Activated T-helper 2 cell treated with anti-CD3 and anti-CD28 coated beads, Interferon-gamma antibody, Interleukin-2, Interleukin-4, amounts not matched to agents 10 μg/mL and 5 μg/mL and 100 μg/mL, durations not matched to agents 14 hours and 24 hours and 36 hours (primary cell): ENCODE measurements at regions not wholly inside any gene's neighbourhood (a gene's known extent, or its start where the extent isn't known, plus 50 kb on each side); places are given as distances from the start of the nearest gene placed in this dataset.

ENCODE experiments used
- DNase-seq: peaks from one replicate; pipeline ENCODE4 v3.0.0; 2021; ENCODE audit warnings: low spot score
- H3K27ac Mint-ChIP-seq: one replicate; pipeline ENCODE4 v1.8.0; 2021; ENCODE audit warnings: mixed read lengths
- H3K27me3 Mint-ChIP-seq: one replicate; pipeline ENCODE4 v1.8.0; 2021; ENCODE audit warnings: low read depth, mixed read lengths
- H3K36me3 Mint-ChIP-seq: one replicate; pipeline ENCODE4 v1.8.0; 2021; ENCODE audit warnings: low read depth, mixed read lengths
- H3K4me1 Mint-ChIP-seq: one replicate; pipeline ENCODE4 v1.8.0; 2021; ENCODE audit warnings: low read depth, mixed read lengths
- H3K4me3 Mint-ChIP-seq: one replicate; pipeline ENCODE4 v1.8.0; 2021; ENCODE audit warnings: low read depth, mild to moderate bottlenecking, moderate library complexity, mixed read lengths
- H3K9me3 Mint-ChIP-seq: one replicate; pipeline ENCODE4 v1.8.0; 2021; ENCODE audit warnings: mixed read lengths
- intact Hi-C: fragments of 100-400 bp; cut with micrococcal nuclease; formaldehyde crosslinking; loops from one replicate; pipeline ENCODE4 v1.15.1; 2023

- intact Hi-C loops, result no loop called here
- no peak for DNase-seq
- H3K9me3 Mint-ChIP-seq, result no peaks in the 10 kb centered on the region
- peaks cover 8% of the 10 kb centered on the region for H3K27me3 Mint-ChIP-seq
- peaks cover 3% of the 10 kb centered on the region for H3K4me1 Mint-ChIP-seq
- no peaks in the 10 kb centered on the region for H3K36me3 Mint-ChIP-seq
- H3K4me3 Mint-ChIP-seq, result no peak overlapping the region
- H3K27ac Mint-ChIP-seq, result no peak overlapping the region
These were observed 311.3 kb upstream of the ZMIZ1 start for GRCh38 chr10:78757344-78757925.

GRCh38 chr10:78758176-78758575 lies 310.6 kb upstream of the ZMIZ1 start:
- Mint-ChIP-seq H3K27ac (no peak overlapping the region), H3K27me3 (peaks cover 8% of the 10 kb centered on the region), H3K9me3 (no peaks in the 10 kb centered on the region), H3K4me1 (peaks cover 3% of the 10 kb centered on the region), H3K36me3 (no peaks in the 10 kb centered on the region), H3K4me3 (no peak overlapping the region)
- intact Hi-C loops, result no loop called here
- no peak for DNase-seq

GRCh38 chr10:78759456-78760120 lies 309.2 kb upstream of the ZMIZ1 start:
- Mint-ChIP-seq H3K4me3 (no peak overlapping the region), H3K27me3 (no peaks in the 10 kb centered on the region), H3K9me3 (no peaks in the 10 kb centered on the region), H3K27ac (no peak overlapping the region), H3K4me1 (peaks cover 13% of the 10 kb centered on the region), H3K36me3 (no peaks in the 10 kb centered on the region)
- intact Hi-C loops, result loop anchor here (5.0 kb wide), 1 partner anchor 213 kb away; no protein-coding TSS in a partner anchor
- no peak for DNase-seq

GRCh38 chr10:78760463-78761310 lies 308.1 kb upstream of the ZMIZ1 start:
- peaks cover 18% of the 10 kb centered on the region for H3K4me1 Mint-ChIP-seq
- no peaks in the 10 kb centered on the region for H3K36me3 Mint-ChIP-seq
- H3K4me3 Mint-ChIP-seq, result no peak overlapping the region
- no peak overlapping the region for H3K27ac Mint-ChIP-seq
- no peak for DNase-seq
- H3K27me3 Mint-ChIP-seq, result no peaks in the 10 kb centered on the region
- H3K9me3 Mint-ChIP-seq, result no peaks in the 10 kb centered on the region
- intact Hi-C loops, result loop anchor here (5.0 kb wide), 1 partner anchor 212 kb away; no protein-coding TSS in a partner anchor

- no peaks in the 10 kb centered on the region for H3K27me3 Mint-ChIP-seq
- no peaks in the 10 kb centered on the region for H3K9me3 Mint-ChIP-seq
- intact Hi-C loops, result loop anchor here (5.0 kb wide), 1 partner anchor 211 kb away; no protein-coding TSS in a partner anchor
- no peak for DNase-seq
- no peak overlapping the region for H3K4me3 Mint-ChIP-seq
- H3K4me1 Mint-ChIP-seq, result peaks cover 18% of the 10 kb centered on the region
- no peaks in the 10 kb centered on the region for H3K36me3 Mint-ChIP-seq
- no peak overlapping the region for H3K27ac Mint-ChIP-seq
These were observed 307.4 kb upstream of the ZMIZ1 start for GRCh38 chr10:78761311-78761781.

- H3K27ac Mint-ChIP-seq, result no peak overlapping the region
- H3K9me3 Mint-ChIP-seq, result no peaks in the 10 kb centered on the region
- peaks cover 15% of the 10 kb centered on the region for H3K4me1 Mint-ChIP-seq
- no peaks in the 10 kb centered on the region for H3K27me3 Mint-ChIP-seq
- H3K36me3 Mint-ChIP-seq, result no peaks in the 10 kb centered on the region
- no peak overlapping the region for H3K4me3 Mint-ChIP-seq
- intact Hi-C loops, result loop anchor here (5.0 kb wide), 1 partner anchor 210 kb away; no protein-coding TSS in a partner anchor
- no peak for DNase-seq
These were observed 306.6 kb upstream of the ZMIZ1 start for GRCh38 chr10:78762086-78762630.

GRCh38 chr10:78763234-78763633 lies 305.5 kb upstream of the ZMIZ1 start:
- H3K4me3 Mint-ChIP-seq, result no peak overlapping the region
- intact Hi-C loops, result loop anchor here (5.0 kb wide), 1 partner anchor 209 kb away; no protein-coding TSS in a partner anchor
- no peaks in the 10 kb centered on the region for H3K9me3 Mint-ChIP-seq
- no peak for DNase-seq
- no peaks in the 10 kb centered on the region for H3K27me3 Mint-ChIP-seq
- peak overlapping the region; percentile 89 for H3K27ac Mint-ChIP-seq
- H3K36me3 Mint-ChIP-seq, result no peaks in the 10 kb centered on the region
- peaks cover 15% of the 10 kb centered on the region for H3K4me1 Mint-ChIP-seq

- H3K4me3 Mint-ChIP-seq, result no peak overlapping the region
- peak overlapping the region; percentile 89 for H3K27ac Mint-ChIP-seq
- DNase-seq, result no peak
- no peaks in the 10 kb centered on the region for H3K36me3 Mint-ChIP-seq
- no peaks in the 10 kb centered on the region for H3K27me3 Mint-ChIP-seq
- intact Hi-C loops, result loop anchor here (1.0 to 5.0 kb wide), 2 partner anchors 185 to 208 kb away; no protein-coding TSS in a partner anchor
- no peaks in the 10 kb centered on the region for H3K9me3 Mint-ChIP-seq
- H3K4me1 Mint-ChIP-seq, result peaks cover 15% of the 10 kb centered on the region
These were observed 304.9 kb upstream of the ZMIZ1 start for GRCh38 chr10:78763651-78764395.

GRCh38 chr10:78764436-78764835 lies 304.3 kb upstream of the ZMIZ1 start:
- Mint-ChIP-seq H3K9me3 (no peaks in the 10 kb centered on the region), H3K27ac (peak overlapping the region; percentile 89), H3K4me1 (peaks cover 15% of the 10 kb centered on the region), H3K4me3 (no peak overlapping the region), H3K36me3 (no peaks in the 10 kb centered on the region), H3K27me3 (no peaks in the 10 kb centered on the region)
- no peak for DNase-seq
- intact Hi-C loops, result loop anchor here (1.0 to 5.0 kb wide), 2 partner anchors 185 to 208 kb away; no protein-coding TSS in a partner anchor

GRCh38 chr10:78764846-78765430 lies 303.8 kb upstream of the ZMIZ1 start:
- intact Hi-C loops, result loop anchor here (1.0 to 5.0 kb wide), 2 partner anchors 186 to 207 kb away; no protein-coding TSS in a partner anchor

GRCh38 chr10:78765726-78766335 lies 302.9 kb upstream of the ZMIZ1 start:
- H3K27ac Mint-ChIP-seq, result no peak overlapping the region
- H3K36me3 Mint-ChIP-seq, result no peaks in the 10 kb centered on the region
- DNase-seq, result no peak
- no peak overlapping the region for H3K4me3 Mint-ChIP-seq
- H3K9me3 Mint-ChIP-seq, result no peaks in the 10 kb centered on the region
- H3K27me3 Mint-ChIP-seq, result no peaks in the 10 kb centered on the region
- H3K4me1 Mint-ChIP-seq, result peaks cover 15% of the 10 kb centered on the region
- intact Hi-C loops, result no loop called here

More at GRCh38 chr10:78764846-78765430, 303.8 kb upstream of the ZMIZ1 start:
- Mint-ChIP-seq H3K4me1 (peaks cover 15% of the 10 kb centered on the region), H3K27me3 (no peaks in the 10 kb centered on the region), H3K9me3 (no peaks in the 10 kb centered on the region), H3K4me3 (no peak overlapping the region), H3K36me3 (no peaks in the 10 kb centered on the region), H3K27ac (peak overlapping the region; percentile 89)
- DNase-seq, result no peak
